GM23338 (cell line): ENCODE measurements at regions not wholly inside any gene's neighbourhood (a gene's known extent, or its start where the extent isn't known, plus 50 kb on each side); places are given as distances from the start of the nearest gene placed in this dataset.

ENCODE experiments used
- ATAC-seq: fragments of 200-7000 bp; cut with Tn5 transposase; 3 replicates; pipeline ENCODE4 v1.9.1; 2020
- DNase-seq: peaks from one replicate; pipeline ENCODE4 v3.0.0-alpha.2; 2015; ENCODE audit warnings: low spot score
- H2AFZ ChIP-seq: fragments of 200-600 bp; sonication (generic); 2 replicates; pipeline ENCODE4 v1.8.0; 2016; ENCODE audit warnings: antibody characterized with exemption, mild to moderate bottlenecking, moderate library complexity
- H3F3A ChIP-seq: fragments of 200-600 bp; sonication (generic); replicated peaks from 2 replicates; pipeline ENCODE4 v1.8.0; 2017; ENCODE audit warnings: antibody characterized with exemption, mixed run types, low read depth
- H3K27ac ChIP-seq: fragments of 200-600 bp; sonication (generic); 2 replicates; pipeline ENCODE4 v1.6.1; 2016; ENCODE audit warnings: low read depth
- H3K27me3 ChIP-seq: fragments of 200-600 bp; sonication (generic); 2 replicates; pipeline ENCODE4 v1.8.0; 2016; ENCODE audit warnings: mild to moderate bottlenecking, mixed run types, moderate library complexity; ENCODE audit not compliant: insufficient read depth
- H3K36me3 ChIP-seq: fragments of 200-600 bp; sonication (generic); 2 replicates; pipeline ENCODE4 v1.8.0; 2016; ENCODE audit warnings: mild to moderate bottlenecking; ENCODE audit not compliant: insufficient read depth
- H3K4me1 ChIP-seq: fragments of 200-600 bp; sonication (generic); 2 replicates; pipeline ENCODE4 v1.8.0; 2016; ENCODE audit warnings: mild to moderate bottlenecking, moderate library complexity; ENCODE audit not compliant: insufficient read depth
- H3K4me2 ChIP-seq: fragments of 200-600 bp; sonication (generic); 2 replicates; pipeline ENCODE4 v1.7.1; 2017; ENCODE audit warnings: mixed run types
- H3K4me3 ChIP-seq: fragments of 200-600 bp; sonication (generic); 2 replicates; pipeline ENCODE4 v1.6.1; 2016; ENCODE audit warnings: mixed run types
- H3K79me2 ChIP-seq: fragments of 200-600 bp; sonication (generic); replicated peaks from 2 replicates; pipeline ENCODE4 v1.8.0; 2017; ENCODE audit warnings: mild to moderate bottlenecking; ENCODE audit not compliant: insufficient read depth
- H3K9me2 ChIP-seq: fragments of 200-600 bp; sonication (generic); 2 replicates; pipeline ENCODE4 v1.8.0; 2017; ENCODE audit not compliant: insufficient read depth
- H4K20me1 ChIP-seq: fragments of 200-600 bp; sonication (generic); replicated peaks from 2 replicates; pipeline ENCODE4 v1.8.0; 2017; ENCODE audit warnings: mild to moderate bottlenecking; ENCODE audit not compliant: insufficient read depth
- H3K27ac Mint-ChIP-seq: 2 replicates; pipeline ENCODE4 v1.8.0; 2020; ENCODE audit warnings: inconsistent platforms, mild to moderate bottlenecking, moderate library complexity, mixed read lengths
- H3K27me3 Mint-ChIP-seq: 3 replicates; pipeline ENCODE4 v1.8.0; 2022; ENCODE audit warnings: low read depth, mild to moderate bottlenecking, moderate library complexity, mixed read lengths, inconsistent platforms; ENCODE audit not compliant: insufficient read depth, poor library complexity
- H3K36me3 Mint-ChIP-seq: 3 replicates; pipeline ENCODE4 v1.8.0; 2021; ENCODE audit warnings: low read depth, mild to moderate bottlenecking, inconsistent platforms, moderate library complexity, mixed read lengths
- H3K4me1 Mint-ChIP-seq: 3 replicates; pipeline ENCODE4 v1.8.0; 2020; ENCODE audit warnings: mild to moderate bottlenecking, inconsistent platforms, mixed read lengths
- H3K4me3 Mint-ChIP-seq: 3 replicates; pipeline ENCODE4 v1.8.0; 2021; ENCODE audit warnings: moderate library complexity, mild to moderate bottlenecking, inconsistent platforms, mixed read lengths
- H3K9me3 Mint-ChIP-seq: 3 replicates; pipeline ENCODE4 v1.8.0; 2020; ENCODE audit warnings: moderate library complexity, mild to moderate bottlenecking, inconsistent platforms, mixed read lengths
- CREB1 ChIP-seq: fragments of 250-450 bp; sonication (Bioruptor Pico); IDR thresholded peaks from 2 replicates; pipeline ENCODE4 v1.5.0; 2020; ENCODE audit warnings: low read depth, mild to moderate bottlenecking, moderate library complexity
- EZH2 ChIP-seq: fragments of 200-600 bp; sonication (generic); IDR thresholded peaks from one replicate; pipeline ENCODE4 v1.8.0; 2017; ENCODE audit warnings: antibody characterized with exemption, mild to moderate bottlenecking, low read depth; ENCODE audit not compliant: unreplicated experiment
- EZH2phosphoT487 ChIP-seq: fragments of 200-600 bp; sonication (generic); IDR thresholded peaks from one replicate; pipeline ENCODE4 v1.8.1; 2018; ENCODE audit warnings: antibody characterized with exemption; ENCODE audit not compliant: unreplicated experiment
- JUNB ChIP-seq: IDR thresholded peaks from one replicate; pipeline ENCODE4 v1.6.1; 2016; ENCODE audit warnings: antibody characterized with exemption; ENCODE audit not compliant: unreplicated experiment
- NANOG ChIP-seq: IDR thresholded peaks from 2 replicates; pipeline ENCODE4 v1.6.1; 2016; ENCODE audit warnings: antibody characterized with exemption, borderline replicate concordance
- POLR2AphosphoS5 ChIP-seq: IDR thresholded peaks from 2 replicates; pipeline ENCODE4 v1.6.1; 2016; ENCODE audit warnings: antibody characterized with exemption, low read depth
- ZNF114 ChIP-seq: fragments of 250-450 bp; sonication (Bioruptor Pico); IDR thresholded peaks from 2 replicates; pipeline ENCODE4 v1.5.0; 2020; ENCODE audit warnings: mild to moderate bottlenecking, moderate library complexity
- ZNF331 ChIP-seq: fragments of 250-450 bp; sonication (Bioruptor Pico); IDR thresholded peaks from 2 replicates; pipeline ENCODE4 v1.5.0; 2020; ENCODE audit warnings: low read depth, mild to moderate bottlenecking, moderate library complexity
- TF ChIP-seq, protein P1 (sequence below), 2 experiments: fragments of 200-600 bp in 1 of 2; sonication (generic) in 1 of 2; conservative IDR thresholded peaks; 2 replicates each; pipeline versions ENCODE4 v1.5.1 to v1.6.1; 2016 to 2017; ENCODE audit warnings: antibody characterized with exemption in 2 of 2, low read depth in 2 of 2, mild to moderate bottlenecking in 2 of 2, moderate library complexity in 1 of 2
- TF ChIP-seq, protein P2 (sequence below): IDR thresholded peaks from 2 replicates; pipeline ENCODE4 v1.6.1; 2016; ENCODE audit warnings: antibody characterized with exemption
- TF ChIP-seq, protein P3 (sequence below): fragments of 250-450 bp; sonication (Bioruptor Pico); IDR thresholded peaks from 2 replicates; pipeline ENCODE4 v1.5.0; 2020; ENCODE audit warnings: mild to moderate bottlenecking, moderate library complexity

DNA sequence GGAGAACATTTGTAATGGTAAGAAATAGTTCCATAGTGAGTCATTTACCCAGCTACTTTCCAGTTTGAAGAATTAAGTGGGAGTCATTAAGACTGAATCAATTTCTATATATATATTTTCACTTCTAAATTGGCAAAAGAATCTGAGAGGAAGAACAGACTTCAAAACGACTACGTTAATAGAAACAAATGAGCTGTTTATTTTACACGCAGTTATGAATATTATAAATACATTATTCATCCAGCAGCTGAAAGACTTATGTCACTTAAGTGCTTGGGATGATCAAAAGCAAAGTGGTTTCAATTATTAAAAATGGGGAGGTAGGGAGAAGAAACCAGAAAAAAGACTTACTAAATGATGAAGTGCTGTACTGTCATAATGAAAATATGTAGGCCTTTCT, 260.5 kb upstream of the DDX53 start (continued):
- TF ChIP-seq, protein P1, sequence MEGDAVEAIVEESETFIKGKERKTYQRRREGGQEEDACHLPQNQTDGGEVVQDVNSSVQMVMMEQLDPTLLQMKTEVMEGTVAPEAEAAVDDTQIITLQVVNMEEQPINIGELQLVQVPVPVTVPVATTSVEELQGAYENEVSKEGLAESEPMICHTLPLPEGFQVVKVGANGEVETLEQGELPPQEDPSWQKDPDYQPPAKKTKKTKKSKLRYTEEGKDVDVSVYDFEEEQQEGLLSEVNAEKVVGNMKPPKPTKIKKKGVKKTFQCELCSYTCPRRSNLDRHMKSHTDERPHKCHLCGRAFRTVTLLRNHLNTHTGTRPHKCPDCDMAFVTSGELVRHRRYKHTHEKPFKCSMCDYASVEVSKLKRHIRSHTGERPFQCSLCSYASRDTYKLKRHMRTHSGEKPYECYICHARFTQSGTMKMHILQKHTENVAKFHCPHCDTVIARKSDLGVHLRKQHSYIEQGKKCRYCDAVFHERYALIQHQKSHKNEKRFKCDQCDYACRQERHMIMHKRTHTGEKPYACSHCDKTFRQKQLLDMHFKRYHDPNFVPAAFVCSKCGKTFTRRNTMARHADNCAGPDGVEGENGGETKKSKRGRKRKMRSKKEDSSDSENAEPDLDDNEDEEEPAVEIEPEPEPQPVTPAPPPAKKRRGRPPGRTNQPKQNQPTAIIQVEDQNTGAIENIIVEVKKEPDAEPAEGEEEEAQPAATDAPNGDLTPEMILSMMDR (conservative IDR thresholded peaks at IDR 0.05; ENCODE audit: low read depth in 2 of 2), result no peak
- TF ChIP-seq, protein P2, sequence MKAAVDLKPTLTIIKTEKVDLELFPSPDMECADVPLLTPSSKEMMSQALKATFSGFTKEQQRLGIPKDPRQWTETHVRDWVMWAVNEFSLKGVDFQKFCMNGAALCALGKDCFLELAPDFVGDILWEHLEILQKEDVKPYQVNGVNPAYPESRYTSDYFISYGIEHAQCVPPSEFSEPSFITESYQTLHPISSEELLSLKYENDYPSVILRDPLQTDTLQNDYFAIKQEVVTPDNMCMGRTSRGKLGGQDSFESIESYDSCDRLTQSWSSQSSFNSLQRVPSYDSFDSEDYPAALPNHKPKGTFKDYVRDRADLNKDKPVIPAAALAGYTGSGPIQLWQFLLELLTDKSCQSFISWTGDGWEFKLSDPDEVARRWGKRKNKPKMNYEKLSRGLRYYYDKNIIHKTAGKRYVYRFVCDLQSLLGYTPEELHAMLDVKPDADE, result no peak
- no peak for TF ChIP-seq NANOG

DNA sequence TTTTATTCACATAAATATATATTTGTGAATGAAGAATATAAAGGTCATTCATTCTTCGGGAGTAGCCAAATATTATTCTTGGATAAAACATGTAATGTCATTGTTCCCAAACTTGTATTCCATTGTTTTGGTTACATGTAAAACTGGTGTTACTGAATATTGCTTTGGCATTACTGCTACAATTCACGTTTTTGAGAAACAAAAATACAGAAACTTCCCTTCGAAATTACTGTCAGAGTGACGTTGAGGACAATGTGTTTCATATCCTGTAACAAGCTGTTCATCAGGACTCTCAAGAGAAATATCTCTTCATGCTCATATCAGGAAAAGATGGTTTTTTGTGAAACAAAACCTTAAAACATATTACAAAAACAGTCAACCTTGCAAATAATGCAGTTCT, 258.9 kb upstream of the DDX53 start:
- no peaks in the 10 kb centered on the region for H3K4me1 Mint-ChIP-seq
- Histone ChIP-seq H3K4me1 (no peaks in the 10 kb centered on the region), H3K9me2 (no peaks in the 10 kb centered on the region), H4K20me1 (no peaks in the 10 kb centered on the region), H3F3A (no peaks in the 10 kb centered on the region), H3K4me3 (no peak overlapping the region), H3K27ac (no peak overlapping the region), H3K4me2 (no peak overlapping the region), H3K36me3 (no peaks in the 10 kb centered on the region), H2AFZ (no peak overlapping the region), H3K79me2 (no peaks in the 10 kb centered on the region), H3K27me3 (no peaks in the 10 kb centered on the region)
- H3K4me3 Mint-ChIP-seq, result no peak overlapping the region
- no peaks in the 10 kb centered on the region for H3K9me3 Mint-ChIP-seq
- H3K27ac Mint-ChIP-seq, result no peak overlapping the region
- no peak for ATAC-seq
- no peaks in the 10 kb centered on the region for H3K36me3 Mint-ChIP-seq
- no peaks in the 10 kb centered on the region for H3K27me3 Mint-ChIP-seq
- TF ChIP-seq CREB1 (CRISPR knock-in tag) (no peak), EZH2phosphoT487 (no peak), ZNF331 (CRISPR knock-in tag) (no peak), ZNF114 (CRISPR knock-in tag) (no peak), JUNB (no peak), POLR2AphosphoS5 (no peak), NANOG (no peak), EZH2 (no peak)
- TF ChIP-seq, protein P1 (conservative IDR thresholded peaks at IDR 0.05; ENCODE audit: low read depth in 2 of 2), result no peak
- TF ChIP-seq, protein P3, sequence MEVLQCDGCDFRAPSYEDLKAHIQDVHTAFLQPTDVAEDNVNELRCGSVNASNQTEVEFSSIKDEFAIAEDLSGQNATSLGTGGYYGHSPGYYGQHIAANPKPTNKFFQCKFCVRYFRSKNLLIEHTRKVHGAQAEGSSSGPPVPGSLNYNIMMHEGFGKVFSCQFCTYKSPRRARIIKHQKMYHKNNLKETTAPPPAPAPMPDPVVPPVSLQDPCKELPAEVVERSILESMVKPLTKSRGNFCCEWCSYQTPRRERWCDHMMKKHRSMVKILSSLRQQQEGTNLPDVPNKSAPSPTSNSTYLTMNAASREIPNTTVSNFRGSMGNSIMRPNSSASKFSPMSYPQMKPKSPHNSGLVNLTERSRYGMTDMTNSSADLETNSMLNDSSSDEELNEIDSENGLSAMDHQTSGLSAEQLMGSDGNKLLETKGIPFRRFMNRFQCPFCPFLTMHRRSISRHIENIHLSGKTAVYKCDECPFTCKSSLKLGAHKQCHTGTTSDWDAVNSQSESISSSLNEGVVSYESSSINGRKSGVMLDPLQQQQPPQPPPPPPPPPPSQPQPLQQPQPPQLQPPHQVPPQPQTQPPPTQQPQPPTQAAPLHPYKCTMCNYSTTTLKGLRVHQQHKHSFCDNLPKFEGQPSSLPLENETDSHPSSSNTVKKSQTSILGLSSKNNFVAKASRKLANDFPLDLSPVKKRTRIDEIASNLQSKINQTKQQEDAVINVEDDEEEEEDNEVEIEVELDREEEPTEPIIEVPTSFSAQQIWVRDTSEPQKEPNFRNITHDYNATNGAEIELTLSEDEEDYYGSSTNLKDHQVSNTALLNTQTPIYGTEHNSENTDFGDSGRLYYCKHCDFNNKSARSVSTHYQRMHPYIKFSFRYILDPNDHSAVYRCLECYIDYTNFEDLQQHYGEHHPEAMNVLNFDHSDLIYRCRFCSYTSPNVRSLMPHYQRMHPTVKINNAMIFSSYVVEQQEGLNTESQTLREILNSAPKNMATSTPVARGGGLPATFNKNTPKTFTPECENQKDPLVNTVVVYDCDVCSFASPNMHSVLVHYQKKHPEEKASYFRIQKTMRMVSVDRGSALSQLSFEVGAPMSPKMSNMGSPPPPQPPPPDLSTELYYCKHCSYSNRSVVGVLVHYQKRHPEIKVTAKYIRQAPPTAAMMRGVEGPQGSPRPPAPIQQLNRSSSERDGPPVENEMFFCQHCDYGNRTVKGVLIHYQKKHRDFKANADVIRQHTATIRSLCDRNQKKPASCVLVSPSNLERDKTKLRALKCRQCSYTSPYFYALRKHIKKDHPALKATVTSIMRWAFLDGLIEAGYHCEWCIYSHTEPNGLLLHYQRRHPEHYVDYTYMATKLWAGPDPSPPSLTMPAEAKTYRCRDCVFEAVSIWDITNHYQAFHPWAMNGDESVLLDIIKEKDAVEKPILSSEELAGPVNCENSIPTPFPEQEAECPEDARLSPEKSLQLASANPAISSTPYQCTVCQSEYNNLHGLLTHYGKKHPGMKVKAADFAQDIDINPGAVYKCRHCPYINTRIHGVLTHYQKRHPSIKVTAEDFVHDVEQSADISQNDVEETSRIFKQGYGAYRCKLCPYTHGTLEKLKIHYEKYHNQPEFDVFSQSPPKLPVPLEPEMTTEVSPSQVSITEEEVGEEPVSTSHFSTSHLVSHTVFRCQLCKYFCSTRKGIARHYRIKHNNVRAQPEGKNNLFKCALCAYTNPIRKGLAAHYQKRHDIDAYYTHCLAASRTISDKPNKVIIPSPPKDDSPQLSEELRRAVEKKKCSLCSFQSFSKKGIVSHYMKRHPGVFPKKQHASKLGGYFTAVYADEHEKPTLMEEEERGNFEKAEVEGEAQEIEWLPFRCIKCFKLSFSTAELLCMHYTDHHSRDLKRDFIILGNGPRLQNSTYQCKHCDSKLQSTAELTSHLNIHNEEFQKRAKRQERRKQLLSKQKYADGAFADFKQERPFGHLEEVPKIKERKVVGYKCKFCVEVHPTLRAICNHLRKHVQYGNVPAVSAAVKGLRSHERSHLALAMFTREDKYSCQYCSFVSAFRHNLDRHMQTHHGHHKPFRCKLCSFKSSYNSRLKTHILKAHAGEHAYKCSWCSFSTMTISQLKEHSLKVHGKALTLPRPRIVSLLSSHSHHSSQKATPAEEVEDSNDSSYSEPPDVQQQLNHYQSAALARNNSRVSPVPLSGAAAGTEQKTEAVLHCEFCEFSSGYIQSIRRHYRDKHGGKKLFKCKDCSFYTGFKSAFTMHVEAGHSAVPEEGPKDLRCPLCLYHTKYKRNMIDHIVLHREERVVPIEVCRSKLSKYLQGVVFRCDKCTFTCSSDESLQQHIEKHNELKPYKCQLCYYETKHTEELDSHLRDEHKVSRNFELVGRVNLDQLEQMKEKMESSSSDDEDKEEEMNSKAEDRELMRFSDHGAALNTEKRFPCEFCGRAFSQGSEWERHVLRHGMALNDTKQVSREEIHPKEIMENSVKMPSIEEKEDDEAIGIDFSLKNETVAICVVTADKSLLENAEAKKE (CRISPR knock-in tag), result no peak
- DNase-seq, result no peak
